HepG2 (cell line): ENCODE measurements at regions not wholly inside any gene's neighbourhood (a gene's known extent, or its start where the extent isn't known, plus 50 kb on each side); places are given as distances from the start of the nearest gene placed in this dataset.

ENCODE experiments used
- ATAC-seq: fragments of 200-7000 bp; cut with Tn5 transposase; 3 replicates; pipeline ENCODE4 v1.9.1; 2020; ENCODE audit warnings: mild to moderate bottlenecking, moderate library complexity
- BruUV-seq: library from RNA; stranded (reverse); fragments of 400-500 nt; replicated peaks from 2 replicates; lab custom pipeline; 2021; lab: Mats Ljungman, UMichigan
- CTCF ChIA-PET: fragments of 300-600 bp; formaldehyde crosslinking; extraction: SDS; loops from one replicate; lab custom pipeline; 2021; ENCODE audit warnings: low total read pairs, inconsistent platforms, low intra/inter-chr PET ratio; lab: Yijun Ruan, JAX
- POLR2A ChIA-PET: fragments of 350-600 bp; sonication (Branson Sonifier 250); formaldehyde crosslinking; loops from one replicate; lab custom pipeline; 2020; ENCODE audit warnings: antibody characterized with exemption, inconsistent platforms; lab: Yijun Ruan, JAX
- DNase-seq: peaks from one replicate; pipeline ENCODE4 v3.0.0-alpha.2; 2015; ENCODE audit warnings: low spot score
- FAIRE-seq: peaks from 3 replicates; lab custom pipeline; 2011; peaks lifted over from hg19 to GRCh38; lab: Jason Lieb, UNC
- H2AFZ ChIP-seq: one replicate; pipeline ENCODE4 v1.6.1; 2011; ENCODE audit warnings: low read length, inconsistent platforms
- H3K27ac ChIP-seq: fragments of 300-600 bp; 3 replicates; pipeline ENCODE4 v1.8.0; 2011; ENCODE audit warnings: mixed run types, mild to moderate bottlenecking, mixed read lengths, low read length, inconsistent platforms; ENCODE audit not compliant: insufficient read depth; ENCODE audit errors: extremely low read length
- H3K27me3 ChIP-seq, 2 experiments: fragments of 200-600 bp in 1 of 2; 2 replicates in 1 of 2; 3 replicates in 1 of 2; pipeline versions ENCODE4 v1.6.0 to v1.8.0; 2011; ENCODE audit warnings: low read length in 2 of 2, mild to moderate bottlenecking in 2 of 2, moderate library complexity in 2 of 2, inconsistent platforms in 1 of 2; ENCODE audit not compliant: insufficient read depth in 2 of 2, control insufficient read depth in 1 of 2
- H3K36me3 ChIP-seq, 2 experiments: fragments of 200-600 bp in 1 of 2; replicated peaks in 1 of 2; 2 replicates in 1 of 2; 3 replicates in 1 of 2; pipeline versions ENCODE4 v1.5.1 to v1.8.0; 2011; ENCODE audit warnings: low read length in 2 of 2, inconsistent platforms in 1 of 2; ENCODE audit not compliant: insufficient read depth in 2 of 2, control insufficient read depth in 1 of 2
- H3K4me1 ChIP-seq: 2 replicates; pipeline ENCODE4 v1.5.1; 2012; ENCODE audit warnings: low read length, inconsistent platforms; ENCODE audit not compliant: insufficient read depth
- H3K4me2 ChIP-seq: 2 replicates; pipeline ENCODE4 v1.6.0; 2011; ENCODE audit warnings: low read depth, low read length, inconsistent platforms
- H3K4me3 ChIP-seq, 3 experiments: fragments of 200-600 bp in 1 of 3; sonication (generic), shearing (Covaris generic) in 1 of 3; replicated peaks in 1 of 3; 2 replicates each; pipeline ENCODE4 v1.5.1; 2011 to 2016; ENCODE audit warnings: low read length in 3 of 3, inconsistent platforms in 2 of 3, low read depth in 2 of 3, mild to moderate bottlenecking in 2 of 3, control low read depth in 1 of 3, mixed read lengths in 1 of 3; ENCODE audit not compliant: insufficient read depth in 1 of 3
- H3K79me2 ChIP-seq: one replicate; pipeline ENCODE4 v1.6.1; 2011; ENCODE audit warnings: low read length, inconsistent platforms; ENCODE audit not compliant: insufficient read depth
- H3K9ac ChIP-seq: 2 replicates; pipeline ENCODE4 v1.6.0; 2011; ENCODE audit warnings: mild to moderate bottlenecking, low read depth, low read length, inconsistent platforms; ENCODE audit not compliant: insufficient read depth
- H3K9me3 ChIP-seq: 2 replicates; pipeline ENCODE4 v1.5.1; 2012; ENCODE audit warnings: mild to moderate bottlenecking, low read length
- H4K20me1 ChIP-seq: 2 replicates; pipeline ENCODE4 v1.6.0; 2011; ENCODE audit warnings: inconsistent platforms, mild to moderate bottlenecking, low read length, moderate library complexity; ENCODE audit not compliant: insufficient read depth
- ADNP ChIP-seq: sonication (generic); formaldehyde crosslinking; IDR thresholded peaks from 2 replicates; pipeline ENCODE4 v1.4.0; 2020; ENCODE audit warnings: missing genetic modification reagents
- EP300 ChIP-seq, 3 experiments: sonication (generic) in 1 of 3; formaldehyde crosslinking in 1 of 3; IDR thresholded peaks; 2 replicates each; pipeline versions ENCODE4 v1.5.1 to v1.6.1; 2011 to 2020; ENCODE audit warnings: low read depth in 2 of 3, low read length in 2 of 3, borderline replicate concordance in 1 of 3, improper control_type of control experiment in 1 of 3, mild to moderate bottlenecking in 1 of 3, missing genetic modification reagents in 1 of 3, moderate library complexity in 1 of 3
- FOXA1 ChIP-seq, 2 experiments: fragments of 450-650 bp in 1 of 2; sonication (generic) in 1 of 2; formaldehyde crosslinking in 1 of 2; IDR thresholded peaks; 2 replicates each; pipeline versions ENCODE4 v1.4.0 to v1.6.1; 2016 to 2020; ENCODE audit warnings: missing genetic modification reagents in 1 of 2
- KLF13 ChIP-seq: sonication (generic); formaldehyde crosslinking; IDR thresholded peaks from 2 replicates; pipeline ENCODE4 v1.4.0; 2020; ENCODE audit warnings: mild to moderate bottlenecking, missing genetic modification reagents
- MATR3 ChIP-seq: sonication (generic); formaldehyde crosslinking; IDR thresholded peaks from 2 replicates; pipeline ENCODE4 v1.4.0; 2020; ENCODE audit warnings: missing genetic modification reagents
- PAWR ChIP-seq: sonication (generic); formaldehyde crosslinking; IDR thresholded peaks from 2 replicates; pipeline ENCODE4 v1.4.0; 2020; ENCODE audit warnings: missing genetic modification reagents, mild to moderate bottlenecking, borderline replicate concordance
- PHF5A ChIP-seq: IDR thresholded peaks from one replicate; pipeline ENCODE4 v1.6.1; 2018; ENCODE audit warnings: low read depth, missing genetic modification reagents; ENCODE audit not compliant: unreplicated experiment
- PLSCR1 ChIP-seq: sonication (generic); formaldehyde crosslinking; IDR thresholded peaks from 2 replicates; pipeline ENCODE4 v1.5.0; 2020; ENCODE audit warnings: missing genetic modification reagents, mild to moderate bottlenecking, borderline replicate concordance
- RARA ChIP-seq: IDR thresholded peaks from 2 replicates; pipeline ENCODE4 v1.6.1; 2016; ENCODE audit warnings: missing genetic modification reagents, missing compliant biosample characterization
- RARG ChIP-seq: sonication (generic); formaldehyde crosslinking; IDR thresholded peaks from 2 replicates; pipeline ENCODE4 v1.4.0; 2020; ENCODE audit warnings: low read depth, mild to moderate bottlenecking, missing genetic modification reagents
- SOX13 ChIP-seq, 3 experiments: fragments of 450-650 bp in 1 of 3; sonication (generic) in 1 of 3; formaldehyde crosslinking in 1 of 3; IDR thresholded peaks in 2 of 3; conservative IDR thresholded peaks in 1 of 3; 2 replicates each; pipeline versions ENCODE4 v1.5.0 to v1.6.1; 2016 to 2020; ENCODE audit warnings: antibody characterized with exemption in 1 of 3, mild to moderate bottlenecking in 1 of 3, missing compliant biosample characterization in 1 of 3, missing genetic modification reagents in 1 of 3, moderate library complexity in 1 of 3
- ZBTB42 ChIP-seq: sonication (generic); formaldehyde crosslinking; IDR thresholded peaks from 2 replicates; pipeline ENCODE4 v1.5.0; 2020; ENCODE audit warnings: mild to moderate bottlenecking, missing genetic modification reagents
- ZFP37 ChIP-seq: sonication (generic); formaldehyde crosslinking; IDR thresholded peaks from 2 replicates; pipeline ENCODE4 v1.4.0; 2020; ENCODE audit warnings: missing genetic modification reagents, borderline replicate concordance
- ZNF317 ChIP-seq: sonication (generic); formaldehyde crosslinking; IDR thresholded peaks from 2 replicates; pipeline ENCODE4 v1.5.0; 2020; ENCODE audit warnings: mild to moderate bottlenecking, missing genetic modification reagents
- ZNF589 ChIP-seq: sonication (generic); formaldehyde crosslinking; conservative IDR thresholded peaks from 2 replicates; pipeline ENCODE4 v1.8.0; 2022; ENCODE audit warnings: mild to moderate bottlenecking, moderate library complexity, missing genetic modification reagents
- ZNF607 ChIP-seq: sonication (generic); formaldehyde crosslinking; IDR thresholded peaks from 2 replicates; pipeline ENCODE4 v1.5.1; 2020; ENCODE audit warnings: missing genetic modification reagents, mild to moderate bottlenecking, borderline replicate concordance
- ZNF704 ChIP-seq: sonication (generic); formaldehyde crosslinking; IDR thresholded peaks from 2 replicates; pipeline ENCODE4 v1.8.1; 2023; ENCODE audit warnings: mild to moderate bottlenecking, inconsistent platforms, moderate library complexity, missing genetic modification reagents, borderline replicate concordance
- ZNF891 ChIP-seq: sonication (generic); formaldehyde crosslinking; IDR thresholded peaks from 2 replicates; pipeline ENCODE4 v1.5.0; 2020; ENCODE audit warnings: mild to moderate bottlenecking, missing genetic modification reagents
- WGBS: methylation state at CpG from one replicate; pipeline ENCODE4 v1.1.6; 2017; ENCODE audit warnings: low lambda C conversion rate; 5-methylcytosine and 5-hydroxymethylcytosine counted together
- in situ Hi-C: cut with HindIII; loops from 2 replicates; pipeline ENCODE4 v1.10.0; 2017; ENCODE audit warnings: low pct_unique_long_range_greater_than_20kb; ENCODE audit not compliant: extremely low pct_ligation_motif_present
- intact Hi-C: fragments of 100-400 bp; cut with micrococcal nuclease; formaldehyde crosslinking; loops from one replicate; pipeline ENCODE4 v1.10.0; 2022; ENCODE audit not compliant: unreplicated experiment

DNA sequence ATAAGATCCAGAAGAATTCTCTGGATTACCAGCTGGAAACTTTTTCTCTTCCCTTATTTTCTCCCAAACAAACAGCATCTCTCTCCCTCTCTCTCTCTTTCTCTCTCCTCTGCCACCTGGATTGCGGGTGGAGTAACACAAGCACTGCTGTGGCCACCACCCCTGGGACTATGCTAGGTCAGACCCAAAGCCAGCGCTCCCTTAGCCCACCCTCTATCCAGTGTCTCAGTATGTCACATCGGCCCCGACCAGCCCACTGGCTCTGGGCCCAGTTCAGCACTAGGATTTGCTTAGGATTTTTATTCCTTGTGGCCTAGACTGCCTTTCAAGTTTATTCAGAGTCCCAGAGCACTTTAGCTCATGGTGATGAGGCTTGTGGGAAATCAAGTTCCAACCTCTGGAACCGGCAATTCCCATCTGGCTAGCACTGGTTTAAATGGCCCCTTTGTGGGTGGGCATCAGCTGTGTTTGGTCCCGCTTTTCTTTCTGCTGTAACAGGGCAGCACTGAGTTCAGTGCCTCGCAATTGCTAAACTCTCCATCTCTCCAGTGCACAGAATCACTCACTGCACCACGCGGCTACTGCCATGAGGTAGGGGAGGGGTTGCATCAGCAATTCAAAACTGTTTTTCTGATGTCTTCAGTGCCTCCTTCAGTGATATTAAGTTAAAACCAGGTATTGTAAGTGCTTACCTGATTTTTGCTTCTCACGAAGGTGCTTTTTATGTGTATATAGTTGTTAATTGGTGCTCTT is 1623.1 kb downstream of the SLITRK5 start:
- WGBS = 28% methylated on average over 10 of the region's 10 CpGs
- H3K79me2 ChIP-seq = no peaks in the 10 kb centered on the region
- DNase-seq (no peak), ATAC-seq (no peak), FAIRE-seq (no peak)
- no peak overlapping the region for H3K4me3 ChIP-seq
- in situ Hi-C loops = no loop called here
- H3K27me3 ChIP-seq = no peaks in the 10 kb centered on the region; a peak in 1 of 5 replicates
- POLR2A ChIA-PET = no interaction called here
- intact Hi-C loops = no loop called here
- no peak for TF ChIP-seq ZNF607 (CRISPR knock-in tag)
- no peak for TF ChIP-seq FOXA1 (IDR thresholded peaks at IDR 0.05)
- no peak for TF ChIP-seq FOXA1 (CRISPR knock-in tag; IDR thresholded peaks at IDR 0.05)
- no peak for TF ChIP-seq PHF5A (CRISPR knock-in tag)
- TF ChIP-seq ZNF704 (CRISPR knock-in tag) = no peak
- TF ChIP-seq PLSCR1 (CRISPR knock-in tag) = no peak
- no peak for TF ChIP-seq RARG (CRISPR knock-in tag)
- TF ChIP-seq ZFP37 = no peak
- TF ChIP-seq SOX13 (IDR thresholded peaks at IDR 0.05) = no peak
- no peak for TF ChIP-seq SOX13 (CRISPR knock-in tag; conservative IDR thresholded peaks at IDR 0.05 in 1 of 2, IDR thresholded peaks at IDR 0.05 in 1 of 2)
- TF ChIP-seq PAWR = no peak
- no peak for TF ChIP-seq ZNF317 (CRISPR knock-in tag)
- TF ChIP-seq RARA (CRISPR knock-in tag) = no peak
- TF ChIP-seq ZNF891 = no peak
- no peak for TF ChIP-seq ADNP (CRISPR knock-in tag)
- TF ChIP-seq MATR3 (CRISPR knock-in tag) = no peak
- TF ChIP-seq EP300 (IDR thresholded peaks at IDR 0.05; ENCODE audit: low read depth in 2 of 2, low read length in 2 of 2) = no peak
- TF ChIP-seq EP300 (CRISPR knock-in tag; IDR thresholded peaks at IDR 0.05; ENCODE audit: borderline replicate concordance) = no peak
- no peak for TF ChIP-seq ZBTB42
- no peak for TF ChIP-seq KLF13
- no peak for TF ChIP-seq ZNF589 (CRISPR knock-in tag)
- no peak overlapping the region for H2AFZ ChIP-seq
- H4K20me1 ChIP-seq = no peaks in the 10 kb centered on the region
- H3K4me2 ChIP-seq = no peak overlapping the region
- H3K9ac ChIP-seq = no peak overlapping the region
- BruUV-seq = no TSS peak
- CTCF ChIA-PET = no interaction called here
- no peak overlapping the region for H3K27ac ChIP-seq
- no peaks in the 10 kb centered on the region for H3K4me1 ChIP-seq
- no peaks in the 10 kb centered on the region for H3K36me3 ChIP-seq
- H3K9me3 ChIP-seq = peaks cover 15% of the 10 kb centered on the region; the same call in 1 of the 2 replicates
